HT-29 (cell line): ENCODE measurements at regions not wholly inside any gene's neighbourhood (a gene's known extent, or its start where the extent isn't known, plus 50 kb on each side); places are given as distances from the start of the nearest gene placed in this dataset.

ENCODE experiments used
- DNase-seq: peaks from one replicate; pipeline ENCODE4 v3.0.0-alpha.2; 2015; ENCODE audit warnings: low spot score

DNA sequence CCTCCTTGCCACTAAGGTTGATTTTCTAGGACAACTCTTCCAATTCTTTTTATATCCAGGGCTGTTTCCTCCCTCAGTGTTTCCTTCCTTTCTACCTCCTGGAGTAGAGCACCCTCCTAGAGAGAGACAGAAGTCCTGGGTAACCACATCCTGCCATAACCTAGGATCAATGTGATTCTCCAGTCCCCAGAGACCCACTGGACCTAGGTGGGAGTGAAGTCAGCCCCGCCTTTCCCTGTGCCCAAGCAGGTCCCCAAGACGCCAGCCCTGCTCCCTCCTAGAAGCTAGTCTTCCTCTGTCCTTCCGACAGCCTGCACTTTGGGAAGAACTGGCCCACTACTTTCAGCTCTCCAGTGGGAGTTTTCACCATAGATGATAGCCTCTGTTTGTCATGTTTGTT, 166.8 kb upstream of the PLEKHG7 start:
- no peak for DNase-seq

DNA sequence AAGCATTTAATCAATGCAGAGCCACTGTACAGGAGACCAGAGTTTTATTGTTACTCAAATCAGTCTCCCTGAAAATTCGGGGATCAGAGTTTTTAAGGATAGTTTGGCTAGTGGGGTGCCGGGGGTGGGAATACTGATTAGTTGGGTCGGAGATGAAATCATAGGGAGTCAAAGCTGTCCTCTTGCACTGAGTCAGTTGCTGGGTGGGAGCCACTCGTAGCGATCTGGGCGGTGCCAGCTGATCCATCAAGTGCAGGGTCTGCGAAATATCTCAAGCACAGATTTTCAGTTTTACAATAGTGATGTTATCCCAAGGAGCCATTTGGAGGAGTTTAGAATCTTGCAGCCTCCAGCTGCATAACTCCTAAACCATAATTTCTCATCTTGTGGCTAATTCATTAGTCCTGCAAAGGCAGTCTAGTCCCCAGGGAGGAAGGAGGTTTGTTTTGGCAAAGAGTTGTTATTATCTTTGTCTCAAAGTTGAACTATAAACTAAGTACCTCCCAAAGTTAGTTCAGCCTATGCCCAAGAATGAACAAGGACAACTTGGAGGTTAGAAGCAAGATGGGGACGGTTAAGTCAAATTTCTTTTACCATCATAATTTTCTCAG, 169.4 kb upstream of the PLEKHG7 start:
- DNase-seq: no peak

DNA sequence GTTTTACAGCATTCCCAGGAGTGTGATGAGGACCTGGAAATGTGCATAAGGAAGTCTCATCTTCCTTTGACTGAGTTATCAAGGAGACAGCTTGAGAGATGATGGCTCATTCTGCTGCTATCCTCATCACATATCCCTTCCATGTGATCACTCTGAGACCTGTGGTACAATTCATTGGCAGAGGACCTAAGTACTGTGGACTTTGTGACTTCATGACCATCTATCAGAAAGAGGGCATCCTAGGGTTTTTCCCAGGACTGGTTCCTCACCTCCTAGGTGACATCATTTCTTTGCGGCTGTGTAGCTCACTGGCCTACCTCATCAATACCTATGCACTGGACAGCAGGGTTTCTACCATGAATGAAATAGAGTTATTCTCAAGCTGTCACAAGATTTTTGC, 172.1 kb upstream of the PLEKHG7 start:
- no peak for DNase-seq

DNA sequence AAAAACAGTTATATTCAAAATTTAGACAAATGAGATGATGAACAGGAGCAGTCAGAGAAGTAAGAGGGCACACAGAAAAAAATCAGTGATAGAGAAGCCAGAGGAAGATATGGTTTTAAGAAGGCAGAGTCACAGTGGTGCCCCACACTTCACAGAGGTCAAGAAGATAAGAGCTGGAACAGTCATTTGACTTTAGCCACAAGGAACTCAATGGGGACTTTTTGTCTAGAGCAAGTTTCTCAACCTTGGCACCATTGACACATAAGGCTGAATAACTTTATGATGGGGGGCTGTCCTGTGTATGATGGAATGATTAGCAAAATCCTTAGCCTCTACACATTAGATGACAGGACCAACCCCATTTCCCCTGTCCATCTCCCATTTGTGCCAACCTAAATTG, 172.8 kb upstream of the PLEKHG7 start:
- no peak for DNase-seq

DNA sequence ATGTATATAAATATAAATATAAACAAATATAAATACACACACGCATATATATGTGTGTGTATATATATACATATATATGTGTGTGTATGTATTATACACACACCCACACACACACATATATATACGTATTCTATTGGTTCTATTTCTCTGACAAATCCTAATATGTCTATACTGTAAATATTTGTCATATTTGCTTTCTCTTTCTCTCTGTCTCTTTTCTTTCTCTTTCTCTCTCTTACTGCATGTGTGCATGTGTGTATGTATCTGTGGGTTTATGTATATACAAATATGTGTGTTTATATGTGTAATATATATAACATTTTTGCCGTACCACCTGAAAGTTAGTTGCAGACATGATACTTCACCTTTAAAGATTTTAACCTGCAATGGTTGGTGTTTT, 174.2 kb upstream of the PLEKHG7 start:
- no peak for DNase-seq

DNA sequence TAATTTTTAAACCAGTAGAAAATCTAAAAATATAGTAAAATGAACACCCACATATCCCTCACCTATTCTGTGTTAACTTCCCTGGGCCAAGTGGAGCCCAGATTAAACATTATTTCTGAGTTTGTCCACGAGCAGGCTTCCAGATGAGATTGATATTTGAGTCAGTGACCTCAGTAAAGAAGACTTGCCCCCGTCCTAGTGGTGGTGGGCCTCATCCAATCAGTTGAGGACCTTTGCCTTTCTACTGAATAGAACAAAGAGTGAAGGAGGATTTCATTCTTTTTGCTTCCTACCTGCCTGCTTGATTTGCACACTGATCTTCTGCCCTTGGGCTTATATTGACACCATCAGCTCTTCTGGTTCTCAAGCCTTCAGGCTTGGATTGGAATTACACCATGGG, 174.7 kb upstream of the PLEKHG7 start:
- DNase-seq: no peak

DNA sequence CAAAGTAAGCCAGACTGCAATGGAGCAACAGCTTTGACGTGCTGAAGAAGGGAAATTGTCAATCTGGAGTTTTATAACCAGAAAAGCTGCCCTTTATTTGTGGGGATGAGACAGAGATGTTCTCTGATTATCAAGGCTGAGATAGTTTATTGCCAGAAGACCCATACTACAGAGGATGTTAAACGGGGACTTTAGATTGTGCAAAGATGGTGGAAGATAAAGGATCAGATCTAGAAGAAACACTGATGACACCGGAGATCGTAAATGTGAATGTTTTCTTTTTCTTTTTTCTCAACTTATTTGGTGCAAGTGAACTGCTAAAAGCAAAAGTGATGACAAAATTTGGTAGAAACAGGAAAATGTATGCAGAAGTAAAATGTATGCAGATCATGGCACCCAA, 178.3 kb upstream of the PLEKHG7 start:
- no peak for DNase-seq

DNA sequence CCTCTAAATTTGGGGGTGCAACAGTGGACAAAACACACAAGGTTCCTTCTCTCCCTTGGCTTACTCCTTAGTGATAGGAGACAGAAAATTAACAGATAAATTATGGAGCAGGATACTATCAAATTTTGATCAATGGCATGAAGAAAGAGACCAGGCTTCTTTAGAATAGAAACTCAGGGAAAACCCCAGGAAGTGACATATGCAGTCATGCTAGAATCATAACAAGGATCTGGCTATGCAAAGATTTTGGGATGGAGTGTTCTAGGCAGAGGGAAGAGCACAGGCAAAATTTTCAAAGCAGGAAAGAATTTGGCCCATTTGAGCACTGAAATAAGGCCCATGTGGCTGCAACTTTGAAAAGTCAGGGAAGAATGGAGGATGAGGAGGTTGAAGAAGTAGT, 182.3 kb upstream of the PLEKHG7 start:
- DNase-seq: no peak

DNA sequence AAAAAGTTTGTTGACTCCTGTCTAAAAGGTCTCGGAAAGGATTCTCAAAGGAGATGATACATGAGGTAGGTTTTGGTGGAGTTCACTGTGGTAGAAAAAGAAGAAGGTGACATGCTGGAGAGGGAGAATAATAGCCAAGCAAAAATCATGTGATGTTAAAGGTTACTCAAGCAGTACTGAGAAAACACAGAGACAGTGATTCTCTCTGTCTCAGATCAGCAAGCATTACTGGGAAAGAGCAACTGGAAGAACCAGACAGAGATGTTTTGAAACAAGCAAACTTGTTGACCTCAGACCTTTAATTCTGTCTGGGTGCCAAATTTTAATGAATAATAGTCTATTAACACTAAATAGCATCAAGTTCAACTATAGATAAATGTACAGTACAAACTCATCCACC, 183.5 kb upstream of the PLEKHG7 start:
- no peak for DNase-seq

DNA sequence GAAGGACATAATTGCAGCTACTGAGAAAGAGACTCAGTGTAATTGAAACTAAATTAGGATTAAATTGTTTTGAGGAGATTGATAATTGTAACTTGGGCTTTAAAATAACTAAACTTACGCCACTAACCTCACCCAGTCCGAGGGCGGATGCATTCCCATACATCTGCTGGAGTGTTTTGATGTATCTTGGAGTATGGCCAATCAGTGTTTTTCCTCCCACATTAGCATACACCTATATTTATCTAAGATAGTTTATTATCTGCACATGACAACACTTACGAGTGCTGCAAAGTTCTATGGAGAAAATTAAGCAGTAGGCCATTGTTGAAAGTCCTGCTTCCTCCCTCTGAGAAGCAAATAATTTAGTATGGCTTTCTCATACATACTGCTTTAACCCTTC, 184.7 kb upstream of the PLEKHG7 start:
- no peak for DNase-seq

DNA sequence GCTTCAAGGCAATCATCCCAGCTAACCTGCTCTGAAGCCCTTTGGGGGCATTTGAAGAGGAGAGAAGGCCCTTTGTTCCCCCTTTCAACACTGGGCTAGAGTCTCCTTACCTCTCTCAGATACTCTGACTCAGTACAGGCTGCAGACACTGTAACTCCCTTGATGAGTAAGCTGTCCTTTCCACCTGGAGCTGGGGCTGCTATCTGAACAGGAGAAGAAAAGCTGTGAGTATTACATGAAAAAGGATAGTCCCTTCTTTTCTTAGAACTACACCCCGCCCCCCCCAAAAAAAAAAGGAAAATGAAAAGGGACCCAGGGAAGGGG, 186.6 kb upstream of the PLEKHG7 start:
- no peak for DNase-seq

DNA sequence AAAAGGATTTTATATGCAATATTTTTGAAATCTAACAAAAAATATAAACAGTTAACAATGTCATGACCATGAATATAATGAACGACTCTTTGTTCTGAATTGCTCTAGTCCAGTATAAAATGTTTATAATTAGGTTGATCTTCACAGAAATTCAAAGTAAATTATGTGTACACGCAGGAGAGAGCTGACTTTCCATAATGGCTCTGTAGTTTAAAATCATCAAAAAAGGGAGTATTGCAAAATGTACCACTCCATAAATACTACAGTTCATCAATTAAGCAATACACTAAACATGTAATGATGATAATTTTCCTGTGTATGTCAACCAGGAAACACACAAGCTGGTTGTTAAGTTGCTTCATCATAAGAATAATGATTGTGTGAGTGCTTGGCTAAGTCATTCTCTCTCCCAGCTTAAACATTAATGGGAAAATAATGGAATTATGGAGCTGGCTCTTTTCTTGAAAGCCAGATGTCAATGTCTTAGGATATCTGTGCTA, 189.5 kb upstream of the PLEKHG7 start:
- no peak for DNase-seq

DNA sequence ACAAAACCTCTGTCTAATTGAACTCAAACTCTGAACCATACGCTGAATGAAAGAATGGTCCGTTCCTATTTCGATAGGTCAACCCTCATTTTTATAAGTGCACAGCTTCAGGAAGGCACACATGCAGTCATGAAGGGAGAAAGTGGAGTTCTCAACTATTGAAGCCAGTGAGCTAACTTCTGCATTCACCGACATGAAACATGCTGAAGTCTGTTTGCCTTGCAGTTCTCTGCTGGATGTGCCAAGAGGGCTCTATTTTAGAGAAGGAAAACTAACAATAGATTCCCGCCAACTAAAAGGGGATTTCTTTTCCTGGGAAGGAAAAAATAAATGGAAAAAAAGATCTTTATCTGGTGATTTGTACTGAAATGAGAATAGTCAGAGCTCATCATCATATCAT, 191.0 kb upstream of the PLEKHG7 start:
- DNase-seq: no peak

DNA sequence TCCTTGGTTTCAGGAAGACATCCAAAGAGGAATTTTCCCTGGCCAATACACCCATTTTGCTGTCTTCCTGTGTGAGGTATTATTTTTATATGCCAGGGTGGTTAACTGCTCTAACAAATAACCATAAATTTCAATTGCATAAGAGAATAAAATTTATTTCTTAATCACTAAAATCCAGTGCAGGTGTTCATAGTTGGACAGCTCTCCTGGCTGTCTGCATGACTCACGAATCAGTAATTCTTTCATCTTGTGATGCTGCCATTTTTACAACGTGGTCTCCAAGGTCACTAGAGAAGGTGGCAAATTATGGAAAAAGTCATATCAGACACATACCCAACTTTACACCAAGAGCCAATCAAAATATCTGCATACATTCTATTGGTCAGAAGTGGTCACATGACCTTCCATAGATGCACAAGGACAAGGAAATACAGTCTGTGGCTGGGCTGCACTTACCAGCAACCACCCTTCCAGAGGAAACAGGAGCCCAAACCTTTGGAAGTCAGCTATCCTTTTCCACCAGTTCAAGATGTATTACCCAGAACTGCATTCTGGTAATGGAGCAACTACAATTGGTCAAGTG, 193.5 kb upstream of the PLEKHG7 start:
- DNase-seq: peak; percentile 14

DNA sequence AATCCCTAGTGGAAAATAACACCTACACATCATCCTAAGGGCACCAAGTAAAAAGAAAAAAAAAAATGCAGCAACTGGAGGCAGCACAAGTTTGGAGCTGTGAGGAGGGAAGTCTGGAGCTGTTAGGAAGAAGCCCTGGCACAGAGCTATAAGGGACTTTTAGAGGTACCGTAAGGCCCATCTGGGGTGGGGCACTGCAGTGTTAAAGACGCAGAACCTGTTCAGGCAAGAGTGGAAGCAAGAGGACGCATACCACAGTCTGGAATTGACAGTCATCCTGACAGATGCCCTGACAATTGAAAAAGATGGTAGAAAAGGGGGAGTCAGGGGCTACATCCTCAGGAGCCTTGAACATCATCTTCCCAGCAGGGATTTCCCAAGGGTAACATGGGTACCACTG, 195.9 kb upstream of the PLEKHG7 start:
- DNase-seq: no peak

DNA sequence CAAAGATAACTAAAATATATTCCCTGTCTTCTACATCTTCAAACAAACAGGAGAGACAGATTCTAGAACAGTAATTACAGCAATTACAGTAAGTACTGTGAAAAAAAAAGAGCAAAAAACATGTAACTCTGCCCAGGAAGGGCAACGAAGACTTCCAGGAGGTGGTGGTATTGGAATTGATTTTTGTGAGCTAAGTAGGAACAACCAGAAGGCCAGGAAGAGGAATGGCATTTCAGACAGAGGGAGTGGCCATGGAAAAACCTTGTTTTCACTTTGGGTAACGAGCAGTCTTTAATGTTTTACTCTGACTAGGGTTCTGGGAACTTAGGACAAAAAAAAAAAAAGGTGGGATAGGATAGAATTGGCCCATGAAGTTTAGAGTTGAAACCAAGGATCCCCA, 196.3 kb upstream of the PLEKHG7 start:
- DNase-seq: no peak

DNA sequence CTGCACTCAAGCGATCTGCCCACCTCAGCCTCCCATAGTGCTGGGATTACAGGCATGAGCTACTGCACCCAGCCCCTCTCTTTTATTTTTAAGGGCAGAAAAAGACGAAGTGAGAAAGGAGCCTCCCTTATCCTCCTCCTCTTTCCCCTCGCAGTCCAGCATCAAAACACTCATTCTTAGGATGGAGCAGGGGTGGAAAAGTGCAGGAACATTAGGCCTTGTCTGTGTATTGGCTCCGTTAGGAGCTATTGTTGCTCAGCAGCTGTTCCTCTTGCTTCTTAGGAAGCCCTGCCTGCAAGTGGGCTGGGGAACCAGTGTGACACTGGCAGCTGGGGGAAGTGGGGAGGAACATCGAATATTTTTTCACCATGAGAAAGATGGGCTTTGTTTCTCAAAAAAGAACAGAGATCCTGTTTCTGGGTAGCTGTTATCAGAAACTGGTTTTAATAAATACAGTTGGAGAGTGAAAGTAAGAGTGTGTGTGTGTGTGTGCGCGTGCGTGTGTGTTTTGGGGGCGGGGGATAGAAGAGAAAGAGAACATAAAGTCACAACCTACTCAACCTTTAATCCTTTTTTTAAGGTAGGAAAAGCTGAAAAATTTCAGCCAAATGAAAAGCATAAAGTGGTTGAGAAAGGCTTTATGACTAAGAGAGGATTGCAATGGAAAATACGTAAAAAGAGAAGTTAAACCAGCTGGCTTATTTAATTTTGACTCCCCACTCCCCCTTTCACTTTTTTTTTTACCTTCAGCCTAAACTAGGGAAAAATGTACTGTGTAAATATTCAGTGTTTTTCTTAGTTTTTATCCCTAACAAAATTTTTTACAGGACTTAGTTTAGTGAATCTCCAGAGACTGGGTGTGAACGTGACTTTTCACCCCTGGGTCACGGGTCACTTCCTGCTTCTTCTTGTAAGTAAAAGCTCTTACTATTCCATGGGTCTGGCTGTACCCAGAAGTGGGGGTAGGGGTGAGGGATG, 197.2 kb upstream of the PLEKHG7 start:
- DNase-seq: no peak

DNA sequence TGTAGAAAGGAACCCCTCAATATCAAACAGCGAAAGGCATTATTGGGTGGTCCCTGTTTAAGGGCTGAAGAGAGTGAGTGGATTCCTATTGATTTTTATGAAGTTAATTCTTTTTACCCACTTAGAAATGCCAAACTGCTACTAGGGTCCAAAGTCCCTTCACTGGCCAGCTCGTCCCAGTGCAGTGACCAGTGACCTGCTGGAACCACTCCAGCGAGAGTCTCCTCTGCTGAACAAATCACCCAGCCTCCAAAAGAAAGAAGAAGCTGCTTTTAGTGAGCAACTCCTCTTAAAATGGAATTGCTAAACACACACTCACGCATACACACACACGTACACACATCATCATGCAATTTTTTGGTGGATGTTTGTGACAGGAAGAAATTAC, 198.2 kb upstream of the PLEKHG7 start:
- peak; percentile 7 for DNase-seq

DNA sequence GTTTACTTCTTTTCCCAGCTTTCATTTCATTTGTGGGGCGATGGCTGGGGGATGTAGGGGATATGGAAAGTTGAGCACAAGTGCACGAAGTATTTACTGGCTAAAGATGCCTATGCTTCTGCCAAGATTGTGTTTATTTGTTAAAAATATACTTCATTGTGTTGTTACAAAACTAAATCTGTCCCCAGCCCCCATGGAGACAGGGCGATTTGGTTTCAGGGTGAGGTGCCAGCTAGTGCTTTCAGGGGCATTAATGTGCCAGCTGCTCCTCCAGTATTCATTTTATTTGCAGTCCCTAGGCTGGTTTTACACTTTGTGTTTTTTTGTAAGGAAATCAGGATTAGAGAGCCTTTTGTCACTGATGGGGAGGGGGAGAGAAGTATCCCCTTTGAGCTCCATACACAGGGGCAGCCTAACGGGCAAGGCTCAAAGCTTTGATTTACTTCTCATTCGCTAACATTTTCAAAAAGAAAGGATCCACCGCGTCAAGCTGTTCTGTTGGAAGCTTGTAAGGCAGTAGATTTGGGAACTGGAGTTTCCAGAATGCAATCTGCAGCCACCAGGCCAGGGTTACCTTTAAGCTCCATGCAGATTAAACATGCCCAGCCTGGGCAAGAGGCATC, 198.7 kb upstream of the PLEKHG7 start:
- no peak for DNase-seq

DNA sequence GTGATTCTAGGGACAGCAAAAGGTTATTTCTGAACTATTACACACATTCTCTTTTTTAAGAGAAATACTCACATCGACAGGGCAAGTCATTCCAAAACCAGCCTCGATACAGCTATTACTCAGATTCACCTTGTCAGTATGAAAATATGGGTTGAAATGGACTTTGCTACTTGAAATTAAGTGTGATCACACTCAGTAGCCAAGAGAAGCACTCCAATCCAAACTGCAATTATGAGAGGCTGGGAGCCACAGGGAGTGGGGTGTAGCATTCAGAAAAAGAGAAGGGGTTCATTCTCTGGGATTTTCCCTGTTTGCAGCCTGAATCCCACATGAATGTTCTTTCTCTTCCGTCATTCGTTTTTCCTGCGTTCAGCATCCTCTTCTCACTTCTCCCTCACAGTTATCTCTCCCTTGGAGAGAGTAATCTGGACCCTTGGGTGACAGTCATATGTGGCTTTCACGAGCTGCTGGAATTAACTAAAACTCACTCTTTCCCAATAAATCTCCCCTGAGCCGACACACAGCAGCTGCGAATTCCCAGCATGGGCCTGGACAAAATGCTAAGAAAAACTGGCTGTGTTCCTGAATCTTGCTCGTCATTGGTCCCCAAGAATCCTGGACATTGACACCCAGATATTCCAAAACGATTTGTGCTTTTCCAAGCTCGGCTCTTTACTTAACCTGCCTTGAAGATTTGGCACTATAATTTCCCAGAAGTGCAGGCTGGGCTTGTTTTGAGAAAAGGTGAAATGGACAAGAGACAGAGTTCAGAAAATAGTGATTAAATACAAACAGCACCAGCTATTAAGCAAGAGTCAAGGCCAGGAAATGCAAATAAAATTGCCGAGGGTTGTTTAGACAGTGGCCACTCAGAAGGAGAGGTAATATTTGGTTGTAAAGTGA, 199.5 kb upstream of the PLEKHG7 start:
- DNase-seq: no peak

DNA sequence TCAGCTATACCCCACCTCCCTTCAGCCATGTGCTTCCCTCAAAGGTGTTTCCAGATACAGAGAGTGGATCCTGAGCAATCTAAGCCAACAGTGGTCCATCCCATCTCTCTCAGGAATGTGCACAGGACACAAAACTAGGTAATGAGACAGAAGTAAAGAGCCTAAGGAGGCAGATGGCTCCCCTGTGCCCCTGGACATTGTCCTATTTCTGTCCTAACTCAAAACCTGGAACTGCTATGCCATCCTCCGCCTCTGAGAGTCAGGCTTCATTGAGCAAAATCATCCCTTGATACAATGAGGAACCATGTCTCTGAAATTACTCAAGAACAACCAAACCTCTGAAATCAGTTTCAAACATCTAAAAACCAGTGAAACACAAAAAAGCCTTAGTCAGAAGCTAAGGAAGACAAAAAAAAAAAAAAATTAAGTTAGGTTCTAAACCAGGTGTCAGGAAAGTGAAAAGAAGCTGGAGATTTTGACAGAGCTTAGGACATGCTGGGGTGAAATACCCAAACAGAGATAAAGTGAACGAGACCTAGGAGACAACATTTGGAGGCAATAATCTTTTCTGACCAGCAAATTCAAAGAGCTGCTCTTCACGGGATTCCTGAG, 200.3 kb upstream of the PLEKHG7 start:
- DNase-seq: peak; percentile 44
